A549 (cell line): ENCODE measurements at regions not wholly inside any gene's neighbourhood (a gene's known extent, or its start where the extent isn't known, plus 50 kb on each side); places are given as distances from the start of the nearest gene placed in this dataset.

Source experiments
- ATAC-seq, 2 experiments: fragments of 200-7000 bp in 1 of 2; fragments of >200 bp in 1 of 2; cut with Nextera tagmentation in 1 of 2; cut with Tn5 transposase in 1 of 2; 3 replicates each; pipeline versions ENCODE4 v1.8.0 to v1.9.1; 2018 to 2020; ENCODE audit warnings: mild to moderate bottlenecking in 1 of 2, moderate library complexity in 1 of 2
- CTCF ChIA-PET: fragments of 300-600 bp; sonication (Branson Sonifier 250); formaldehyde crosslinking; extraction: SDS; loops from one replicate; lab custom pipeline; 2021; ENCODE audit warnings: antibody characterized with exemption, inconsistent platforms; lab: Yijun Ruan, JAX
- POLR2A ChIA-PET: fragments of 350-600 bp; formaldehyde crosslinking; extraction: SDS; loops from one replicate; lab custom pipeline; 2021; ENCODE audit warnings: antibody characterized with exemption, inconsistent platforms; lab: Yijun Ruan, JAX
- DNase-seq, 2 experiments: peaks; one replicate each; pipeline versions ENCODE4 v3.0.0 to v3.0.0-alpha.2; 2011 to 2016; ENCODE audit warnings: low read depth in 1 of 2, low spot score in 1 of 2
- FAIRE-seq: peaks from 2 replicates; lab custom pipeline; 2011; peaks lifted over from hg19 to GRCh38; lab: Jason Lieb, UNC
- H3K27ac ChIP-seq, 2 experiments: fragments of >200 bp; sonication (Bioruptor Twin); formaldehyde crosslinking; 3 replicates each; pipeline ENCODE4 v1.5.1; 2016 to 2017
- H3K4me1 ChIP-seq: fragments of >200 bp; sonication (Bioruptor Twin); formaldehyde crosslinking; 3 replicates; pipeline ENCODE4 v1.6.1; 2016
- H3K4me2 ChIP-seq: fragments of >200 bp; sonication (Bioruptor Twin); formaldehyde crosslinking; 3 replicates; pipeline ENCODE4 v1.6.1; 2016
- H3K4me3 ChIP-seq: fragments of >200 bp; sonication (Bioruptor Twin); formaldehyde crosslinking; 3 replicates; pipeline ENCODE4 v1.5.1; 2016
- H3K9me3 ChIP-seq: fragments of >200 bp; sonication (Bioruptor Twin); formaldehyde crosslinking; 3 replicates; pipeline ENCODE4 v1.6.1; 2016
- CBX2 ChIP-seq: fragments of 200-600 bp; sonication (generic); IDR thresholded peaks from 2 replicates; pipeline ENCODE4 v1.6.1; 2016; ENCODE audit warnings: low read depth, mild to moderate bottlenecking, borderline replicate concordance
- CHD2 ChIP-seq: fragments of 150-350 bp; IDR thresholded peaks from 2 replicates; pipeline ENCODE4 v1.6.1; 2014; ENCODE audit warnings: low read length; ENCODE audit not compliant: partially characterized antibody
- CHD4 ChIP-seq: fragments of 200-600 bp; sonication (generic); IDR thresholded peaks from 2 replicates; pipeline ENCODE4 v1.6.1; 2016; ENCODE audit warnings: antibody characterized with exemption, mild to moderate bottlenecking, borderline replicate concordance
- EHF ChIP-seq: fragments of 250-450 bp; sonication (Bioruptor Pico); IDR thresholded peaks from 2 replicates; pipeline ENCODE4 v1.5.0; 2020; ENCODE audit warnings: mild to moderate bottlenecking
- FOSL2 ChIP-seq, 2 experiments: fragments of 450-650 bp in 1 of 2; fragments of >200 bp in 1 of 2; sonication (Bioruptor Twin) in 1 of 2; formaldehyde crosslinking; IDR thresholded peaks; 2 replicates each; pipeline versions ENCODE4 v1.5.0 to v1.6.1; 2016 to 2020; ENCODE audit warnings: mild to moderate bottlenecking in 1 of 2, moderate library complexity in 1 of 2
- GATA3 ChIP-seq: IDR thresholded peaks from 2 replicates; pipeline ENCODE4 v1.6.1; 2012; ENCODE audit warnings: borderline replicate concordance
- HOXA7 ChIP-seq: fragments of 250-450 bp; sonication (Bioruptor Pico); IDR thresholded peaks from 2 replicates; pipeline ENCODE4 v1.5.0; 2020; ENCODE audit warnings: mild to moderate bottlenecking, moderate library complexity
- HOXB13 ChIP-seq: fragments of 250-450 bp; sonication (Bioruptor Pico); IDR thresholded peaks from 2 replicates; pipeline ENCODE4 v1.5.0; 2020; ENCODE audit warnings: low read depth, mild to moderate bottlenecking, moderate library complexity
- JUNB ChIP-seq: fragments of >200 bp; sonication (Bioruptor Twin); formaldehyde crosslinking; IDR thresholded peaks from 2 replicates; pipeline ENCODE4 v1.6.1; 2016
- MAFK ChIP-seq: fragments of 450-650 bp; IDR thresholded peaks from 2 replicates; pipeline ENCODE4 v1.6.1; 2014; ENCODE audit not compliant: partially characterized antibody
- MAX ChIP-seq: IDR thresholded peaks from 2 replicates; pipeline ENCODE4 v1.6.1; 2012
- MYC ChIP-seq: IDR thresholded peaks from 2 replicates; pipeline ENCODE4 v1.6.1; 2012; ENCODE audit warnings: mild to moderate bottlenecking, inconsistent platforms, low read length, improper control_type of control experiment, borderline replicate concordance
- NPAS2 ChIP-seq: fragments of 250-450 bp; sonication (Bioruptor Pico); IDR thresholded peaks from 2 replicates; pipeline ENCODE4 v1.8.0; 2022; ENCODE audit warnings: mild to moderate bottlenecking, moderate library complexity, borderline replicate concordance
- POLR2AphosphoS2 ChIP-seq: conservative IDR thresholded peaks from 2 replicates; pipeline ENCODE4 v1.6.1; 2012; ENCODE audit warnings: low read length, improper control_type of control experiment, inconsistent platforms
- RARB ChIP-seq: fragments of 250-450 bp; sonication (Bioruptor Pico); IDR thresholded peaks from 2 replicates; pipeline ENCODE4 v1.8.0; 2021; ENCODE audit warnings: mild to moderate bottlenecking, moderate library complexity
- RFX5 ChIP-seq: fragments of 450-650 bp; IDR thresholded peaks from 2 replicates; pipeline ENCODE4 v1.7.1; 2014; ENCODE audit warnings: antibody characterized with exemption, mild to moderate bottlenecking, moderate library complexity
- SREBF2 ChIP-seq: fragments of 450-650 bp; IDR thresholded peaks from 2 replicates; pipeline ENCODE4 v1.6.1; 2014; ENCODE audit warnings: mild to moderate bottlenecking, moderate library complexity
- TP53 ChIP-seq: fragments of 250-450 bp; sonication (Bioruptor Pico); IDR thresholded peaks from 2 replicates; pipeline ENCODE4 v1.5.0; 2021; ENCODE audit warnings: mild to moderate bottlenecking, moderate library complexity
- ZNF302 ChIP-seq: fragments of 250-450 bp; sonication (Bioruptor Pico); IDR thresholded peaks from 2 replicates; pipeline ENCODE4 v1.9.0; 2021; ENCODE audit warnings: inconsistent platforms, mild to moderate bottlenecking, moderate library complexity
- ZSCAN20 ChIP-seq: fragments of 250-450 bp; sonication (Bioruptor Pico); IDR thresholded peaks from 2 replicates; pipeline ENCODE4 v1.8.0; 2022; ENCODE audit warnings: mild to moderate bottlenecking, moderate library complexity
- WGBS: methylation state at CpG from one replicate; pipeline ENCODE4 v1.1.6; 2017; ENCODE audit errors: missing lambda C conversion rate; 5-methylcytosine and 5-hydroxymethylcytosine counted together
- TF ChIP-seq, protein P1 (sequence below): IDR thresholded peaks from 2 replicates; pipeline ENCODE4 v1.6.1; 2012
- TF ChIP-seq, protein P2 (sequence below): fragments of >200 bp; sonication (Bioruptor Twin); formaldehyde crosslinking; IDR thresholded peaks from 3 replicates; pipeline ENCODE4 v1.6.1; 2016
- TF ChIP-seq, protein P3 (sequence below): fragments of >200 bp; sonication (Bioruptor Twin); formaldehyde crosslinking; IDR thresholded peaks from 3 replicates; pipeline ENCODE4 v1.5.1; 2016
- TF ChIP-seq, protein P4 (sequence below): fragments of 250-450 bp; sonication (Bioruptor Pico); IDR thresholded peaks from 2 replicates; pipeline ENCODE4 v1.5.0; 2020; ENCODE audit warnings: low read depth, mild to moderate bottlenecking, moderate library complexity

GRCh38 chr5:154118893-154119336, 71.6 kb upstream of the GALNT10 start:
- H3K4me3 ChIP-seq: no peak overlapping the region
- no peak overlapping the region for H3K4me2 ChIP-seq
- ChIA-PET CTCF (interaction anchor here (0.6 to 2.1 kb wide), 3 partner anchors 46 to 286 kb away, joined by 3 to 4 read pairs (median 3); no protein-coding TSS in a partner anchor), POLR2A (interaction anchor here (1.1 kb wide), 1 partner anchor 80 kb away, joined by 3 read pairs; the partner anchor contains the start of genes FAM114A2 and MFAP3)
- H3K4me1 ChIP-seq: no peaks in the 10 kb centered on the region
- DNase-seq (no peak), FAIRE-seq (no peak), ATAC-seq (no peak)
- no peak overlapping the region for H3K27ac ChIP-seq
- 47% methylated on average over 4 of the region's 4 CpGs for WGBS
- no peaks in the 10 kb centered on the region for H3K9me3 ChIP-seq
- no peak for TF ChIP-seq RARB (CRISPR knock-in tag)
- no peak for TF ChIP-seq SREBF2
- TF ChIP-seq MAFK: no peak
- no peak for TF ChIP-seq RFX5
- TF ChIP-seq, protein P1, sequence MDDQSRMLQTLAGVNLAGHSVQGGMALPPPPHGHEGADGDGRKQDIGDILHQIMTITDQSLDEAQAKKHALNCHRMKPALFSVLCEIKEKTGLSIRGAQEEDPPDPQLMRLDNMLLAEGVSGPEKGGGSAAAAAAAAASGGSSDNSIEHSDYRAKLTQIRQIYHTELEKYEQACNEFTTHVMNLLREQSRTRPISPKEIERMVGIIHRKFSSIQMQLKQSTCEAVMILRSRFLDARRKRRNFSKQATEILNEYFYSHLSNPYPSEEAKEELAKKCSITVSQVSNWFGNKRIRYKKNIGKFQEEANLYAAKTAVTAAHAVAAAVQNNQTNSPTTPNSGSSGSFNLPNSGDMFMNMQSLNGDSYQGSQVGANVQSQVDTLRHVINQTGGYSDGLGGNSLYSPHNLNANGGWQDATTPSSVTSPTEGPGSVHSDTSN: no peak
- no peak for TF ChIP-seq POLR2AphosphoS2
- TF ChIP-seq, protein P2, sequence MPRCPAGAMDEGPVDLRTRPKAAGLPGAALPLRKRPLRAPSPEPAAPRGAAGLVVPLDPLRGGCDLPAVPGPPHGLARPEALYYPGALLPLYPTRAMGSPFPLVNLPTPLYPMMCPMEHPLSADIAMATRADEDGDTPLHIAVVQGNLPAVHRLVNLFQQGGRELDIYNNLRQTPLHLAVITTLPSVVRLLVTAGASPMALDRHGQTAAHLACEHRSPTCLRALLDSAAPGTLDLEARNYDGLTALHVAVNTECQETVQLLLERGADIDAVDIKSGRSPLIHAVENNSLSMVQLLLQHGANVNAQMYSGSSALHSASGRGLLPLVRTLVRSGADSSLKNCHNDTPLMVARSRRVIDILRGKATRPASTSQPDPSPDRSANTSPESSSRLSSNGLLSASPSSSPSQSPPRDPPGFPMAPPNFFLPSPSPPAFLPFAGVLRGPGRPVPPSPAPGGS: no peak
- no peak for TF ChIP-seq HOXA7 (CRISPR knock-in tag)
- no peak for TF ChIP-seq ZNF302 (CRISPR knock-in tag)
- no peak for TF ChIP-seq JUNB
- no peak for TF ChIP-seq EHF (CRISPR knock-in tag)
- TF ChIP-seq, protein P3, sequence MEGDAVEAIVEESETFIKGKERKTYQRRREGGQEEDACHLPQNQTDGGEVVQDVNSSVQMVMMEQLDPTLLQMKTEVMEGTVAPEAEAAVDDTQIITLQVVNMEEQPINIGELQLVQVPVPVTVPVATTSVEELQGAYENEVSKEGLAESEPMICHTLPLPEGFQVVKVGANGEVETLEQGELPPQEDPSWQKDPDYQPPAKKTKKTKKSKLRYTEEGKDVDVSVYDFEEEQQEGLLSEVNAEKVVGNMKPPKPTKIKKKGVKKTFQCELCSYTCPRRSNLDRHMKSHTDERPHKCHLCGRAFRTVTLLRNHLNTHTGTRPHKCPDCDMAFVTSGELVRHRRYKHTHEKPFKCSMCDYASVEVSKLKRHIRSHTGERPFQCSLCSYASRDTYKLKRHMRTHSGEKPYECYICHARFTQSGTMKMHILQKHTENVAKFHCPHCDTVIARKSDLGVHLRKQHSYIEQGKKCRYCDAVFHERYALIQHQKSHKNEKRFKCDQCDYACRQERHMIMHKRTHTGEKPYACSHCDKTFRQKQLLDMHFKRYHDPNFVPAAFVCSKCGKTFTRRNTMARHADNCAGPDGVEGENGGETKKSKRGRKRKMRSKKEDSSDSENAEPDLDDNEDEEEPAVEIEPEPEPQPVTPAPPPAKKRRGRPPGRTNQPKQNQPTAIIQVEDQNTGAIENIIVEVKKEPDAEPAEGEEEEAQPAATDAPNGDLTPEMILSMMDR: no peak
- TF ChIP-seq GATA3: no peak

DNA sequence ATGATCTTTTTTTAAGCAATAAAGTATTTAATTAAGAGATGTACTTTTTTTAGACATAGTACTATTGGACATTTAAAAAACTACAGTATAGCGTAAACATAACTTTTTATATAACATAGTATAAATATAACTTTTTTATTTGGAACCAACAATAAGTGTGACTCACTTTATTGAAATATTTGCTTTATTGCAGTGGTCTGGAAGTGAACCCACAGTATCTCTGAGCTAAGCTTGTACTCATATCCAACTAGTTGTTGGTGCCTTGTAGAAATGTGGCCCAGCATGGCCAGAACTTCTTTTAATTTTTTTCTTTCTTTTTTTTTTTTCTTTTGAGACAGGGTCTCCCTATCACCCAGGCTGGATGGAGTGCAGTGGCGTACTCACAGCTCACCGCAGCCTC, 61.5 kb upstream of the GALNT10 start:
- ChIA-PET POLR2A (no interaction called here), CTCF (no interaction called here)
- DNase-seq: no peak
- no peak overlapping the region for H3K4me3 ChIP-seq
- no peak for ATAC-seq
- H3K27ac ChIP-seq: no peak overlapping the region
- WGBS: 59% methylated on average over 3 of the region's 3 CpGs
- no peaks in the 10 kb centered on the region for H3K4me1 ChIP-seq
- H3K9me3 ChIP-seq: peaks cover 4% of the 10 kb centered on the region; the same call in 1 of the 3 replicates
- H3K4me2 ChIP-seq: no peak overlapping the region
- TF ChIP-seq, protein P4, sequence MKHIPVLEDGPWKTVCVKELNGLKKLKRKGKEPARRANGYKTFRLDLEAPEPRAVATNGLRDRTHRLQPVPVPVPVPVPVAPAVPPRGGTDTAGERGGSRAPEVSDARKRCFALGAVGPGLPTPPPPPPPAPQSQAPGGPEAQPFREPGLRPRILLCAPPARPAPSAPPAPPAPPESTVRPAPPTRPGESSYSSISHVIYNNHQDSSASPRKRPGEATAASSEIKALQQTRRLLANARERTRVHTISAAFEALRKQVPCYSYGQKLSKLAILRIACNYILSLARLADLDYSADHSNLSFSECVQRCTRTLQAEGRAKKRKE: no peak
- TF ChIP-seq CHD4 (no peak), ZSCAN20 (no peak), MAX (no peak), CHD2 (no peak), CBX2 (no peak), HOXB13 (no peak), TP53 (no peak), MYC (no peak), FOSL2 (IDR thresholded peaks at IDR 0.05) (no peak), FOSL2 (CRISPR knock-in tag; IDR thresholded peaks at IDR 0.05) (no peak), NPAS2 (CRISPR knock-in tag) (no peak), SREBF2 (no peak), HOXA7 (CRISPR knock-in tag) (no peak)
- TF ChIP-seq, protein P1: no peak
- FAIRE-seq: no peak
